ENCODE measurements at regions not wholly inside any gene's neighbourhood (a gene's known extent, or its start where the extent isn't known, plus 50 kb on each side); places are given as distances from the start of the nearest gene placed in this dataset.

DNA sequence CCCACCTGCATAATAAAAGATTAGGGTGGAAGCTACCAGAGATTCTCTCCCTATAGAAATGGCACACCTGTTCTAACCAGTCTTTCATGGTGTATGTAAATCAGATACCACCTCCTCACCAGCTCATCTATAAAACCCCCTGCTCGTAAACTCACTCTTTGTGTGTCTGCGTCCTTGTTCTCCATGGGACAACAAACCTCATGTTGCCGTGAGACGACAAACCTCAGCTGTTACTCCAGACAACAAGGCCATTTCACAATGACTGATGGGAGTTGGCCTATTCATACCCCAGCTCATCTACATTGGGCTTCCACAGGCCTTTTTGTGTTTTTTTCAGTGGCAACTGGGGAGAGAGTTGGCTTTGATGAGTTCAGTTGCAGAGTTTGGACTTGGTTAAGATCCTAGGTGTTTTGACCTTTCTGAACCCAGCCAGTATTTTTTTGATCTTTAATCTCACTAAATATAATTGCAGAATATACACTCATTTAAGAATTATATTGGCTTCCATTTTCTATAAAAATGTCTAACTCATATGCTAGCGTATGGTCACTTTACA, 96.6 kb upstream of the LRIG1 start:
- no peak overlapping the region for H3K27ac ChIP-seq (ENCODE audit: low read depth, low read length)
- no peak for TF ChIP-seq EZH2phosphoT487 (conservative IDR thresholded peaks at IDR 0.05; ENCODE audit: low read length)
- TF ChIP-seq, protein P1, sequence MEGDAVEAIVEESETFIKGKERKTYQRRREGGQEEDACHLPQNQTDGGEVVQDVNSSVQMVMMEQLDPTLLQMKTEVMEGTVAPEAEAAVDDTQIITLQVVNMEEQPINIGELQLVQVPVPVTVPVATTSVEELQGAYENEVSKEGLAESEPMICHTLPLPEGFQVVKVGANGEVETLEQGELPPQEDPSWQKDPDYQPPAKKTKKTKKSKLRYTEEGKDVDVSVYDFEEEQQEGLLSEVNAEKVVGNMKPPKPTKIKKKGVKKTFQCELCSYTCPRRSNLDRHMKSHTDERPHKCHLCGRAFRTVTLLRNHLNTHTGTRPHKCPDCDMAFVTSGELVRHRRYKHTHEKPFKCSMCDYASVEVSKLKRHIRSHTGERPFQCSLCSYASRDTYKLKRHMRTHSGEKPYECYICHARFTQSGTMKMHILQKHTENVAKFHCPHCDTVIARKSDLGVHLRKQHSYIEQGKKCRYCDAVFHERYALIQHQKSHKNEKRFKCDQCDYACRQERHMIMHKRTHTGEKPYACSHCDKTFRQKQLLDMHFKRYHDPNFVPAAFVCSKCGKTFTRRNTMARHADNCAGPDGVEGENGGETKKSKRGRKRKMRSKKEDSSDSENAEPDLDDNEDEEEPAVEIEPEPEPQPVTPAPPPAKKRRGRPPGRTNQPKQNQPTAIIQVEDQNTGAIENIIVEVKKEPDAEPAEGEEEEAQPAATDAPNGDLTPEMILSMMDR (IDR thresholded peaks at IDR 0.05; ENCODE audit: insufficient read depth, low read length, poor library complexity, severe bottlenecking), result no peak
- no peak overlapping the region for H3K9ac ChIP-seq (ENCODE audit: low read length)
- H3K27me3 ChIP-seq (ENCODE audit: low read length), result no peaks in the 10 kb centered on the region
- H3K9me2 ChIP-seq (replicated peaks; ENCODE audit: insufficient read depth, low read length), result no peaks in the 10 kb centered on the region
- no peak overlapping the region for H3K4me3 ChIP-seq (ENCODE audit: insufficient read depth, low read length, poor library complexity, severe bottlenecking)
- H2AFZ ChIP-seq (ENCODE audit: low read depth, low read length, severe bottlenecking), result no peak overlapping the region
- no peaks in the 10 kb centered on the region for H3K9me3 ChIP-seq (ENCODE audit: insufficient read depth, low read length)
- H3K79me2 ChIP-seq (ENCODE audit: insufficient read depth, low read length), result no peaks in the 10 kb centered on the region
- no peaks in the 10 kb centered on the region for H3F3A ChIP-seq (ENCODE audit: insufficient read depth)
- H3K4me2 ChIP-seq (ENCODE audit: low read depth, low read length, poor library complexity, severe bottlenecking), result no peak overlapping the region
- H4K20me1 ChIP-seq (ENCODE audit: low read depth, low read length), result no peaks in the 10 kb centered on the region
- no peaks in the 10 kb centered on the region for H3K36me3 ChIP-seq (ENCODE audit: low read length)

DNA sequence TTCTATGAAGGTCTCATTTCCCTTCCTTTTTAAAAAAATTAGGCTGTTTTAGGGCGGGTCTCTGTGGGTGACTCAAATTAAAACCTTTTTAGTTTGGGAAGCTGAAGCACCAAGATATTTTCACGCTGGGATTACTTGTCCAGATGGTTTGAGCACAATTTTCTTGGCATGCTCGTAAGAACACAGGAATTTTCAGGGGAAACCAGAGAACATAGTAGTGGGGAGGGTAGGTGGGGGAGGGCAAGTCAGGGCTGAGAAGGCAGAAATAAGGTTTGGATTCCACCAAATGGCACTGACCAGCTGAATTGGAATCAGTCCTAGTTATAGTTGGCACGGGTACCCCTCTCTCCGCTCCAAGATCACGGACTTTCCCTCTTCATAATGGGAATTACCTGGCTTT, 97.3 kb upstream of the LRIG1 start:
- TF ChIP-seq, protein P1 (IDR thresholded peaks at IDR 0.05; ENCODE audit: insufficient read depth, low read length, poor library complexity, severe bottlenecking), result no peak
- no peak for TF ChIP-seq EZH2phosphoT487 (conservative IDR thresholded peaks at IDR 0.05; ENCODE audit: low read length)
- Histone ChIP-seq H3F3A (ENCODE audit: insufficient read depth) (no peaks in the 10 kb centered on the region), H3K9ac (ENCODE audit: low read length) (no peak overlapping the region), H4K20me1 (ENCODE audit: low read depth, low read length) (no peaks in the 10 kb centered on the region), H3K9me2 (replicated peaks; ENCODE audit: insufficient read depth, low read length) (no peaks in the 10 kb centered on the region), H3K4me2 (ENCODE audit: low read depth, low read length, poor library complexity, severe bottlenecking) (no peak overlapping the region), H3K27ac (ENCODE audit: low read depth, low read length) (no peak overlapping the region), H2AFZ (ENCODE audit: low read depth, low read length, severe bottlenecking) (no peak overlapping the region), H3K4me3 (ENCODE audit: insufficient read depth, low read length, poor library complexity, severe bottlenecking) (no peak overlapping the region), H3K36me3 (ENCODE audit: low read length) (no peaks in the 10 kb centered on the region), H3K79me2 (ENCODE audit: insufficient read depth, low read length) (no peaks in the 10 kb centered on the region), H3K27me3 (ENCODE audit: low read length) (no peaks in the 10 kb centered on the region), H3K9me3 (ENCODE audit: insufficient read depth, low read length) (no peaks in the 10 kb centered on the region)

DNA sequence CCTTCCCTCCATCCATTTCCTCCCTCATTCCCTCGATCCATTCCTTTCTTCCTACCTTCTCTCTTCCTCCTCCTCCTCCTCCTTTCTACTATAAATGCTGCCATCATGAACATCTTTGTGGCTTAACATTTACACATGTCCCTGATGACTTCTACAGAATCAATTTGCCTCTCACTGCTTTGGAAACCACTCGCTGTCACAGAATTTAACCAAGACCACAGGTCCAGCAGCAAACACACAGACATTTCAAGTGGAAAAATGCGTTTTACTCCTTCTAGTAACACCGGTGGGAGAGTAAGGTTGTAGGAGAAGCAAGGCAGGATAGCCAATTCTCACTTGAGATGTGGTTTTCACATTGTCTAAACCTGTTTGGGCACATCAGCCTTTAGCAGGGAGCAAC, 101.4 kb upstream of the LRIG1 start:
- Histone ChIP-seq H3K4me3 (ENCODE audit: insufficient read depth, low read length, poor library complexity, severe bottlenecking) (no peak overlapping the region), H3K4me2 (ENCODE audit: low read depth, low read length, poor library complexity, severe bottlenecking) (no peak overlapping the region), H3K79me2 (ENCODE audit: insufficient read depth, low read length) (no peaks in the 10 kb centered on the region), H3K27me3 (ENCODE audit: low read length) (no peaks in the 10 kb centered on the region), H4K20me1 (ENCODE audit: low read depth, low read length) (no peaks in the 10 kb centered on the region), H3K9me2 (replicated peaks; ENCODE audit: insufficient read depth, low read length) (no peaks in the 10 kb centered on the region), H3K9me3 (ENCODE audit: insufficient read depth, low read length) (no peaks in the 10 kb centered on the region), H3F3A (ENCODE audit: insufficient read depth) (no peaks in the 10 kb centered on the region), H3K36me3 (ENCODE audit: low read length) (no peaks in the 10 kb centered on the region), H3K9ac (ENCODE audit: low read length) (no peak overlapping the region), H3K27ac (ENCODE audit: low read depth, low read length) (no peak overlapping the region), H2AFZ (ENCODE audit: low read depth, low read length, severe bottlenecking) (no peak overlapping the region)
- no peak for TF ChIP-seq EZH2phosphoT487 (conservative IDR thresholded peaks at IDR 0.05; ENCODE audit: low read length)
- TF ChIP-seq, protein P1 (IDR thresholded peaks at IDR 0.05; ENCODE audit: insufficient read depth, low read length, poor library complexity, severe bottlenecking), result no peak

Measured in SU-DHL-6 (cell line).